ENCODE measurements at regions not wholly inside any gene's neighbourhood (a gene's known extent, or its start where the extent isn't known, plus 50 kb on each side); places are given as distances from the start of the nearest gene placed in this dataset.

DNA sequence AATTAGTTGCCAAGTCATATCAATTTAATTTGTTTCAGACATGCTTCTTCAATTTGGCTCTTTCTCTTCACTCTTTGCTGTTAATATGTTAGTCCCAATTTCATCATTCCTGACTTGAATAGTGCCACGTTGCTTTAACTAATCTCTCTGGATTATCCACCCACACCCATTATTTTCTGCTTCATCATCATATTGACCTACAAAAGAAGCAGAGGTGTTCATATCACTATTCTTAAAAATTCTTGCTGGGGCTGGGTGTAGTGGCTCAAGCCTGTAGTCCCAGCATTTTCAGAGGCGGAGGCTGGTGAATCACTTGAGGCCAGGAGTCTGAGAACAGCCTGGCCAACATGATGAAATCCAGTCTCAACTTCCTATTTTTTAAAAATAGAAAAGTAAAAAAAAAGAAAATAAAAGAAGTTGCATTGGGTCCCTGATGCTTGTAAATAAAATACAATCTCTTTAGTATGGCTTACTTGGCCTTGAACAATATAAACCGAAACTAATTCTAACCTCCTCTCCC, 65.7 kb upstream of the KCNIP4 start:
- CTCF ChIA-PET: no interaction called here
- H3K27ac Mint-ChIP-seq: no peak overlapping the region

GRCh38 chr4:22003878-22004277, 55.3 kb upstream of the KCNIP4 start:
- CTCF ChIA-PET: no interaction called here
- no peak overlapping the region for H3K4me3 Mint-ChIP-seq
- H3K9me3 Mint-ChIP-seq (ENCODE audit: low read depth): peaks cover 4% of the 10 kb centered on the region
- no peaks in the 10 kb centered on the region for H3K27me3 Mint-ChIP-seq
- H3K4me1 Mint-ChIP-seq: no peaks in the 10 kb centered on the region
- no peaks in the 10 kb centered on the region for H3K36me3 Mint-ChIP-seq
- ATAC-seq (no peak), DNase-seq (no peak)
- H3K27ac Mint-ChIP-seq: no peak overlapping the region

More for the DNA sequence above, 65.7 kb upstream of the KCNIP4 start:
- H3K36me3 Mint-ChIP-seq: no peaks in the 10 kb centered on the region
- DNase-seq: no peak
- no peaks in the 10 kb centered on the region for H3K27me3 Mint-ChIP-seq
- H3K4me1 Mint-ChIP-seq: no peaks in the 10 kb centered on the region
- no peak for ATAC-seq
- H3K4me3 Mint-ChIP-seq: no peak overlapping the region
- H3K9me3 Mint-ChIP-seq (ENCODE audit: low read depth): peaks cover 7% of the 10 kb centered on the region

All from activated CD8-positive, alpha-beta memory T cell treated with anti-CD3 and anti-CD28 coated beads, Interleukin-2, amount 10 ng/mL, durations not matched to agents 7 days and 5 days (primary cell).